ENCODE measurements at regions not wholly inside any gene's neighbourhood (a gene's known extent, or its start where the extent isn't known, plus 50 kb on each side); places are given as distances from the start of the nearest gene placed in this dataset.

DNA sequence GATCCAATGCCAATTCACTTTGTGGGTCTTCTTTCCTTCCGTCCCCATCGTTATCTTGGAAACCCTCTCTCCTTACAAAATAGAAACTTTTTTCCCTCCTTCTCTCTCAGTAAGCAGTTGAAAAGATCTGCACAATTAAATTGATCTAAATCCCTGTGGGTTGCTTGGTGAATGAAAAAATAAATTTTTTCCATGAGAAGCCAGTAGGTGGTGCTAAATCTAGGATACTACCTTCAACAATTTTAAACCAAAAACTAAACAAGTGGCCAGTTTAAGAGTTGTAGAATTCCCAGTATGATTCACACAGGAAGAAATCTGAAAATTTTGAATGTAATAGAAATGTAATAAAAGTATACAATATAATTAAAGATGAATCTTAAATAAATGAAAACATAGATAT, 990.3 kb upstream of the ZNF722 start:
- ChIA-PET POLR2A (no interaction called here), CTCF (no interaction called here)
- H3K4me1 Mint-ChIP-seq: no peaks in the 10 kb centered on the region
- ATAC-seq: no peak
- TF ChIP-seq, protein P1, sequence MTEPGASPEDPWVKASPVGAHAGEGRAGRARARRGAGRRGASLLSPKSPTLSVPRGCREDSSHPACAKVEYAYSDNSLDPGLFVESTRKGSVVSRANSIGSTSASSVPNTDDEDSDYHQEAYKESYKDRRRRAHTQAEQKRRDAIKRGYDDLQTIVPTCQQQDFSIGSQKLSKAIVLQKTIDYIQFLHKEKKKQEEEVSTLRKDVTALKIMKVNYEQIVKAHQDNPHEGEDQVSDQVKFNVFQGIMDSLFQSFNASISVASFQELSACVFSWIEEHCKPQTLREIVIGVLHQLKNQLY (CRISPR knock-in tag; IDR thresholded peaks at IDR 0.05): no peak
- TF ChIP-seq, protein P2, sequence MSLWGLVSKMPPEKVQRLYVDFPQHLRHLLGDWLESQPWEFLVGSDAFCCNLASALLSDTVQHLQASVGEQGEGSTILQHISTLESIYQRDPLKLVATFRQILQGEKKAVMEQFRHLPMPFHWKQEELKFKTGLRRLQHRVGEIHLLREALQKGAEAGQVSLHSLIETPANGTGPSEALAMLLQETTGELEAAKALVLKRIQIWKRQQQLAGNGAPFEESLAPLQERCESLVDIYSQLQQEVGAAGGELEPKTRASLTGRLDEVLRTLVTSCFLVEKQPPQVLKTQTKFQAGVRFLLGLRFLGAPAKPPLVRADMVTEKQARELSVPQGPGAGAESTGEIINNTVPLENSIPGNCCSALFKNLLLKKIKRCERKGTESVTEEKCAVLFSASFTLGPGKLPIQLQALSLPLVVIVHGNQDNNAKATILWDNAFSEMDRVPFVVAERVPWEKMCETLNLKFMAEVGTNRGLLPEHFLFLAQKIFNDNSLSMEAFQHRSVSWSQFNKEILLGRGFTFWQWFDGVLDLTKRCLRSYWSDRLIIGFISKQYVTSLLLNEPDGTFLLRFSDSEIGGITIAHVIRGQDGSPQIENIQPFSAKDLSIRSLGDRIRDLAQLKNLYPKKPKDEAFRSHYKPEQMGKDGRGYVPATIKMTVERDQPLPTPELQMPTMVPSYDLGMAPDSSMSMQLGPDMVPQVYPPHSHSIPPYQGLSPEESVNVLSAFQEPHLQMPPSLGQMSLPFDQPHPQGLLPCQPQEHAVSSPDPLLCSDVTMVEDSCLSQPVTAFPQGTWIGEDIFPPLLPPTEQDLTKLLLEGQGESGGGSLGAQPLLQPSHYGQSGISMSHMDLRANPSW (CRISPR knock-in tag; conservative IDR thresholded peaks at IDR 0.05; ENCODE audit: low read depth): no peak
- no peak for TF ChIP-seq ZNF232 (CRISPR knock-in tag; IDR thresholded peaks at IDR 0.05)
- TF ChIP-seq JUN (CRISPR knock-in tag; IDR thresholded peaks at IDR 0.05): no peak
- TF ChIP-seq FOXP1 (CRISPR knock-in tag; IDR thresholded peaks at IDR 0.05; ENCODE audit: borderline replicate concordance): no peak
- TF ChIP-seq, protein P3, sequence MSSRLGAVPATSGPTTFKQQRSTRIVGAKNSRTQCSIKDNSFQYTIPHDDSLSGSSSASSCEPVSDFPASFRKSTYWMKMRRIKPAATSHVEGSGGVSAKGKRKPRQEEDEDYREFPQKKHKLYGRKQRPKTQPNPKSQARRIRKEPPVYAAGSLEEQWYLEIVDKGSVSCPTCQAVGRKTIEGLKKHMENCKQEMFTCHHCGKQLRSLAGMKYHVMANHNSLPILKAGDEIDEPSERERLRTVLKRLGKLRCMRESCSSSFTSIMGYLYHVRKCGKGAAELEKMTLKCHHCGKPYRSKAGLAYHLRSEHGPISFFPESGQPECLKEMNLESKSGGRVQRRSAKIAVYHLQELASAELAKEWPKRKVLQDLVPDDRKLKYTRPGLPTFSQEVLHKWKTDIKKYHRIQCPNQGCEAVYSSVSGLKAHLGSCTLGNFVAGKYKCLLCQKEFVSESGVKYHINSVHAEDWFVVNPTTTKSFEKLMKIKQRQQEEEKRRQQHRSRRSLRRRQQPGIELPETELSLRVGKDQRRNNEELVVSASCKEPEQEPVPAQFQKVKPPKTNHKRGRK (CRISPR knock-in tag; IDR thresholded peaks at IDR 0.05; ENCODE audit: borderline replicate concordance): no peak
- TF ChIP-seq, protein P4, sequence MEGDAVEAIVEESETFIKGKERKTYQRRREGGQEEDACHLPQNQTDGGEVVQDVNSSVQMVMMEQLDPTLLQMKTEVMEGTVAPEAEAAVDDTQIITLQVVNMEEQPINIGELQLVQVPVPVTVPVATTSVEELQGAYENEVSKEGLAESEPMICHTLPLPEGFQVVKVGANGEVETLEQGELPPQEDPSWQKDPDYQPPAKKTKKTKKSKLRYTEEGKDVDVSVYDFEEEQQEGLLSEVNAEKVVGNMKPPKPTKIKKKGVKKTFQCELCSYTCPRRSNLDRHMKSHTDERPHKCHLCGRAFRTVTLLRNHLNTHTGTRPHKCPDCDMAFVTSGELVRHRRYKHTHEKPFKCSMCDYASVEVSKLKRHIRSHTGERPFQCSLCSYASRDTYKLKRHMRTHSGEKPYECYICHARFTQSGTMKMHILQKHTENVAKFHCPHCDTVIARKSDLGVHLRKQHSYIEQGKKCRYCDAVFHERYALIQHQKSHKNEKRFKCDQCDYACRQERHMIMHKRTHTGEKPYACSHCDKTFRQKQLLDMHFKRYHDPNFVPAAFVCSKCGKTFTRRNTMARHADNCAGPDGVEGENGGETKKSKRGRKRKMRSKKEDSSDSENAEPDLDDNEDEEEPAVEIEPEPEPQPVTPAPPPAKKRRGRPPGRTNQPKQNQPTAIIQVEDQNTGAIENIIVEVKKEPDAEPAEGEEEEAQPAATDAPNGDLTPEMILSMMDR (IDR thresholded peaks at IDR 0.05): no peak
- peaks cover 60% of the 10 kb centered on the region for H3K9me3 Mint-ChIP-seq
- H3K4me3 Mint-ChIP-seq: no peak overlapping the region
- no peak overlapping the region for H3K27ac Mint-ChIP-seq
- H3K36me3 Mint-ChIP-seq: peaks cover 51% of the 10 kb centered on the region
- no peak for DNase-seq (ENCODE audit: low spot score)
- peaks cover 13% of the 10 kb centered on the region for H3K27me3 Mint-ChIP-seq (ENCODE audit: low read depth)

DNA sequence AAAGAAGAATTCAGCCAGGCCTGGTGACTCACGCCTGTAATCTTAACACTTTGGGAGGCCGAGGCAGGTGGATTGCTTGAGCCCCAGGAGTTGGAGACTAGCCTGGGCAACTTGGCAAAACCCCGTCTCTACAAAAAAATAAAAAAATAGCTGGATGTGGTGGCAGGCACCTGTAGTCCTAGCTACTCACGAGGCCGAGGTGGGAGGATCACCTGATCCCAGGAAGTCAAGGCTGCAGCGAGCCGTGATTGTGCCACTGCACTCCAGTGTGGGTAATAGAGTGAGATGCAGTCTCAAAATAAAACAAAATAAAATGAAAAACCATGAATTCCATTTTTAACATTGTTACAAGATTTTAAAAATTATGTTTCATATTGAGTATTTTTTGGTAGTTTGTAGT, 988.9 kb upstream of the ZNF722 start:
- no peak overlapping the region for H3K4me3 Mint-ChIP-seq
- H3K36me3 Mint-ChIP-seq: peaks cover 57% of the 10 kb centered on the region
- H3K27ac Mint-ChIP-seq: no peak overlapping the region
- POLR2A ChIA-PET: no interaction called here
- peaks cover 13% of the 10 kb centered on the region for H3K27me3 Mint-ChIP-seq (ENCODE audit: low read depth)
- TF ChIP-seq ZNF263 (CRISPR knock-in tag; IDR thresholded peaks at IDR 0.05; ENCODE audit: low read depth): no peak
- ATAC-seq (no peak), DNase-seq (ENCODE audit: low spot score) (no peak)
- no peaks in the 10 kb centered on the region for H3K4me1 Mint-ChIP-seq
- peaks cover 64% of the 10 kb centered on the region for H3K9me3 Mint-ChIP-seq
- CTCF ChIA-PET: no interaction called here

DNA sequence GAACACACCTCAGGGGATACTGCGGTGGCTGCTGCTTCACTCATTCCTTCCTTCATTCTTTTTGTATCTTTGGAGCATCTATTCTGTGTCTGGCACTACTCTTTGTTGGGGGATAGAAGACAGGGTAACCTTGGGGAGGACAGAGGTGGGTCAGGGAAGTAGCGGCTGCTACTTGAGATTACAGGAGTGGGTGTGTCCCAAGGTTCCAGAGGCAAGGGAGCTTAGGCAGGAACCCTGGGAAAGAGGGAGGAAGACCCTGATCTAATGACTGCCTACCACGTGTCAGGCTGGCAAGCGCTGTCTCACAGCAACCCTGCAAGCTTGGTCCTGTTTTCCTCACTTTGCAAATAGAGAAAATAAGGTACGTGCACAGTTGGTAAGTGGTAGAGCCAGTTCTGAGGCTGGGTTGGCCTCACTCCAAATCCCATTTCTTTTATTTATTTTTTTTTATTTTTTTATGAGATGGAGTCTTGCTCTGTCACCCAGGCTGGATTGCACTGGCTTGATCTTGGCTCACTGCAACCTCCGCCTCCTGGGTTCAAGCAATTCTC, 985.9 kb upstream of the ZNF722 start:
- Mint-ChIP-seq H3K27ac (no peak overlapping the region), H3K4me3 (no peak overlapping the region), H3K27me3 (ENCODE audit: low read depth) (peaks cover 20% of the 10 kb centered on the region), H3K4me1 (no peaks in the 10 kb centered on the region), H3K36me3 (peaks cover 64% of the 10 kb centered on the region), H3K9me3 (peaks cover 57% of the 10 kb centered on the region)
- DNase-seq (ENCODE audit: low spot score): no peak
- ChIA-PET CTCF (no interaction called here), POLR2A (no interaction called here)
- ATAC-seq: no peak
- TF ChIP-seq, protein P5, sequence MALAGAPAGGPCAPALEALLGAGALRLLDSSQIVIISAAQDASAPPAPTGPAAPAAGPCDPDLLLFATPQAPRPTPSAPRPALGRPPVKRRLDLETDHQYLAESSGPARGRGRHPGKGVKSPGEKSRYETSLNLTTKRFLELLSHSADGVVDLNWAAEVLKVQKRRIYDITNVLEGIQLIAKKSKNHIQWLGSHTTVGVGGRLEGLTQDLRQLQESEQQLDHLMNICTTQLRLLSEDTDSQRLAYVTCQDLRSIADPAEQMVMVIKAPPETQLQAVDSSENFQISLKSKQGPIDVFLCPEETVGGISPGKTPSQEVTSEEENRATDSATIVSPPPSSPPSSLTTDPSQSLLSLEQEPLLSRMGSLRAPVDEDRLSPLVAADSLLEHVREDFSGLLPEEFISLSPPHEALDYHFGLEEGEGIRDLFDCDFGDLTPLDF (CRISPR knock-in tag; IDR thresholded peaks at IDR 0.05): no peak
- TF ChIP-seq ESRRA (CRISPR knock-in tag; IDR thresholded peaks at IDR 0.05; ENCODE audit: borderline replicate concordance) (no peak), JUN (CRISPR knock-in tag; IDR thresholded peaks at IDR 0.05) (no peak), FOXK1 (CRISPR knock-in tag; IDR thresholded peaks at IDR 0.05) (no peak), ZNF121 (CRISPR knock-in tag; IDR thresholded peaks at IDR 0.05) (no peak), ZNF423 (CRISPR knock-in tag; IDR thresholded peaks at IDR 0.05) (no peak), NR1H2 (CRISPR knock-in tag; IDR thresholded peaks at IDR 0.05) (no peak), ZNF317 (CRISPR knock-in tag; IDR thresholded peaks at IDR 0.05; ENCODE audit: borderline replicate concordance, low read depth) (no peak), ZNF232 (CRISPR knock-in tag; IDR thresholded peaks at IDR 0.05) (no peak)
- TF ChIP-seq, protein P6, sequence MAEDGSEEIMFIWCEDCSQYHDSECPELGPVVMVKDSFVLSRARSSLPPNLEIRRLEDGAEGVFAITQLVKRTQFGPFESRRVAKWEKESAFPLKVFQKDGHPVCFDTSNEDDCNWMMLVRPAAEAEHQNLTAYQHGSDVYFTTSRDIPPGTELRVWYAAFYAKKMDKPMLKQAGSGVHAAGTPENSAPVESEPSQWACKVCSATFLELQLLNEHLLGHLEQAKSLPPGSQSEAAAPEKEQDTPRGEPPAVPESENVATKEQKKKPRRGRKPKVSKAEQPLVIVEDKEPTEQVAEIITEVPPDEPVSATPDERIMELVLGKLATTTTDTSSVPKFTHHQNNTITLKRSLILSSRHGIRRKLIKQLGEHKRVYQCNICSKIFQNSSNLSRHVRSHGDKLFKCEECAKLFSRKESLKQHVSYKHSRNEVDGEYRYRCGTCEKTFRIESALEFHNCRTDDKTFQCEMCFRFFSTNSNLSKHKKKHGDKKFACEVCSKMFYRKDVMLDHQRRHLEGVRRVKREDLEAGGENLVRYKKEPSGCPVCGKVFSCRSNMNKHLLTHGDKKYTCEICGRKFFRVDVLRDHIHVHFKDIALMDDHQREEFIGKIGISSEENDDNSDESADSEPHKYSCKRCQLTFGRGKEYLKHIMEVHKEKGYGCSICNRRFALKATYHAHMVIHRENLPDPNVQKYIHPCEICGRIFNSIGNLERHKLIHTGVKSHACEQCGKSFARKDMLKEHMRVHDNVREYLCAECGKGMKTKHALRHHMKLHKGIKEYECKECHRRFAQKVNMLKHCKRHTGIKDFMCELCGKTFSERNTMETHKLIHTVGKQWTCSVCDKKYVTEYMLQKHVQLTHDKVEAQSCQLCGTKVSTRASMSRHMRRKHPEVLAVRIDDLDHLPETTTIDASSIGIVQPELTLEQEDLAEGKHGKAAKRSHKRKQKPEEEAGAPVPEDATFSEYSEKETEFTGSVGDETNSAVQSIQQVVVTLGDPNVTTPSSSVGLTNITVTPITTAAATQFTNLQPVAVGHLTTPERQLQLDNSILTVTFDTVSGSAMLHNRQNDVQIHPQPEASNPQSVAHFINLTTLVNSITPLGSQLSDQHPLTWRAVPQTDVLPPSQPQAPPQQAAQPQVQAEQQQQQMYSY (CRISPR knock-in tag; IDR thresholded peaks at IDR 0.05): no peak
- TF ChIP-seq, protein P7, sequence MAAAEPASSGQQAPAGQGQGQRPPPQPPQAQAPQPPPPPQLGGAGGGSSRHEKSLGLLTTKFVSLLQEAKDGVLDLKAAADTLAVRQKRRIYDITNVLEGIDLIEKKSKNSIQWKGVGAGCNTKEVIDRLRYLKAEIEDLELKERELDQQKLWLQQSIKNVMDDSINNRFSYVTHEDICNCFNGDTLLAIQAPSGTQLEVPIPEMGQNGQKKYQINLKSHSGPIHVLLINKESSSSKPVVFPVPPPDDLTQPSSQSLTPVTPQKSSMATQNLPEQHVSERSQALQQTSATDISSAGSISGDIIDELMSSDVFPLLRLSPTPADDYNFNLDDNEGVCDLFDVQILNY (CRISPR knock-in tag; IDR thresholded peaks at IDR 0.05): no peak
- TF ChIP-seq, protein P8, sequence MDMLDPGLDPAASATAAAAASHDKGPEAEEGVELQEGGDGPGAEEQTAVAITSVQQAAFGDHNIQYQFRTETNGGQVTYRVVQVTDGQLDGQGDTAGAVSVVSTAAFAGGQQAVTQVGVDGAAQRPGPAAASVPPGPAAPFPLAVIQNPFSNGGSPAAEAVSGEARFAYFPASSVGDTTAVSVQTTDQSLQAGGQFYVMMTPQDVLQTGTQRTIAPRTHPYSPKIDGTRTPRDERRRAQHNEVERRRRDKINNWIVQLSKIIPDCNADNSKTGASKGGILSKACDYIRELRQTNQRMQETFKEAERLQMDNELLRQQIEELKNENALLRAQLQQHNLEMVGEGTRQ (CRISPR knock-in tag; IDR thresholded peaks at IDR 0.05): no peak

All from WTC11 (cell line).